ENCODE measurements at regions not wholly inside any gene's neighbourhood (a gene's known extent, or its start where the extent isn't known, plus 50 kb on each side); places are given as distances from the start of the nearest gene placed in this dataset.
"Not testable (repeated sequence)": the region's sequence is repeated elsewhere in the genome, so short reads cannot be mapped to it uniquely, and the experiment has no call there.

DNA sequence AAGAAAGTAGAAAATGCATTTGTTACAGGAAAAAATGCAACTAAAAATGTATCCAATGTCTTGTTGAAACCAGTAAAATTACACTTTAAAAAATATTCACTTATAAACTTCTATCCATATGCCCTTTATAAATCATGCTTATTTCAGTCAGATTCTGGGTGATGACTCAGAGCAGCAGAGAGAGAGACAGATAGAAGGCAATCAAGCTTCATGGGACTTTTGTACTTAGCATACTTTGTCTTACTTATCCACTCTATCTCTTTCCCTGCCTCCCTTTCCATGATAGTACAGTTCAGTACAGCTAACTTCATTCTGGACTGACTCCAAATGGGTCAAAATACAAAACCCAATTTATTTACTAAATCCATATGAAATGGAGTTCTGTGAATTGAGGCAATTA lies 1438.2 kb downstream of the ZPLD1 start:
- TF ChIP-seq POLR2A (IDR thresholded peaks at IDR 0.05): no peak
- TF ChIP-seq CTCF (IDR thresholded peaks at IDR 0.05): no peak
- Histone ChIP-seq H3K9me3 (peaks cover 0 to 2% (median 0%) of the 10 kb centered on the region in 12 donors), H3K4me1 (no peaks in the 10 kb centered on the region), H3K27me3 (no peaks in the 10 kb centered on the region), H3K4me3 (no peak overlapping the region), H3K27ac (no peak overlapping the region), H3K36me3 (no peaks in the 10 kb centered on the region)
- intact Hi-C loops (cut with DNase I): no loop called here
- ATAC-seq (no peak), DNase-seq (no peak)

DNA sequence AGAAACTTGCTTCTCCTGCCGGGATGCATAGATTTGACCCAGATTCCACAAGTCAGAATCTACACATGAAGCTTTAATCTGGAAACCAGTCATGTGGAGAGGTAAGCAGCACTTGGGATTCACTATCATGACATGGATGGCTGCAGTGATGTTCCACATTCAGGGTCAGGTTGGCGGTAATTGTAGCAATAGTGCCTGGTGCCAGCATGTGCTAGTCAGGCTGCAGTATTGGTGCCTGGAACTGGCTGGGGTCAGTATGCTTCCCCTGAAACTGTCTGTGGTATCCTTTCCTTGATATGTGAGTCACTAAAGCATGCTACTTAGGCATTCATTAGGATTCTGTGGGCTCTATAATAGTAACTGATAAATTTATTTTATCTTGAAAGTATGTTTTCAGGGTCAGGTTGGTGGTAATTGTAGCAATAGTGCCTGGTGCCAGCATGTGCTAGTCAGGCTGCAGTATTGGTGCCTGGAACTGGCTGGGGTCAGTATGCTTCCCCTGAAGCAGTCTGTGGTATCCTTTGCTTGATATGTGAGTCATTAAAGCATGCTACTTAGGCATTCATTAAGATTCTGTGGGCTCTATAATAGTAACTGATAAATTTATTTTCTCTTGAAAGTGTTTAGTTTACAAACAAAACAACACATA lies 1439.2 kb downstream of the ZPLD1 start:
- Histone ChIP-seq H3K27me3 (no peaks in the 10 kb centered on the region), H3K9me3 (peaks cover 0 to 6% (median 0%) of the 10 kb centered on the region in 12 donors), H3K4me1 (no peaks in the 10 kb centered on the region), H3K4me3 (no peak overlapping the region), H3K36me3 (no peaks in the 10 kb centered on the region), H3K27ac (no peak overlapping the region)
- no peak for DNase-seq
- 78 to 91% (median 84%) methylated on average over 2 of the region's 2 CpGs for WGBS, 4 donors
- no peak for ATAC-seq
- intact Hi-C loops (cut with DNase I): no loop called here
- no peak for TF ChIP-seq POLR2A (IDR thresholded peaks at IDR 0.05)
- no peak for TF ChIP-seq CTCF (IDR thresholded peaks at IDR 0.05)

- DNase-seq; H3K27ac ChIP-seq; intact Hi-C loops (cut with DNase I); H3K36me3 ChIP-seq; H3K4me1 ChIP-seq; H3K9me3 ChIP-seq; H3K4me3 ChIP-seq; H3K27me3 ChIP-seq; ATAC-seq: not testable (repeated sequence)
These were observed 1447.0 kb downstream of the ZPLD1 start for GRCh38 chr3:103881809-103882208.

DNA sequence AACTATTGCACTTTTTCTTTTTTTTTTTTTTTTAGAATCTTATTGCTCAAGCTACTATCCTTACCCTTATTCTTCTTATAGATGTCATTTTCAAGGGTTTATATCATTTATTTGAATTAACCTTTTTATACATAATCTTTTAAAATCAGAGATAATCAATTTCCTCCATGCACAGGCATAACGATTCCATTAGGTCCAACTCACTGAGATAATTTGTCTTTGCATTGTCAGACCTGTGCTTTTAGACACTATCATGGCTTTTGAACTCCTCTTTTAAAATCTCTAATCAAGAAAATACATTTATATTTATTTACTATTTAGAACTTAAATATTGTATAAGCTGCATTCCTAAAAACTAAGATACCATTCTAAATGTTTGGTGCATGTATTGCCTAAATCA lies 1454.9 kb downstream of the ZPLD1 start:
- H3K27me3 ChIP-seq: no peaks in the 10 kb centered on the region
- ATAC-seq (no peak), DNase-seq (no peak)
- 43 to 64% (median 55%) methylated on average over 1 of the region's 1 CpG for WGBS, 4 donors
- H3K4me1 ChIP-seq: no peaks in the 10 kb centered on the region
- no peak overlapping the region for H3K4me3 ChIP-seq
- no peaks in the 10 kb centered on the region for H3K36me3 ChIP-seq
- intact Hi-C loops (cut with DNase I): no loop called here
- H3K27ac ChIP-seq: no peak overlapping the region
- TF ChIP-seq CTCF (IDR thresholded peaks at IDR 0.05) (no peak), POLR2A (IDR thresholded peaks at IDR 0.05) (no peak)
- H3K9me3 ChIP-seq: no peaks in the 10 kb centered on the region

DNA sequence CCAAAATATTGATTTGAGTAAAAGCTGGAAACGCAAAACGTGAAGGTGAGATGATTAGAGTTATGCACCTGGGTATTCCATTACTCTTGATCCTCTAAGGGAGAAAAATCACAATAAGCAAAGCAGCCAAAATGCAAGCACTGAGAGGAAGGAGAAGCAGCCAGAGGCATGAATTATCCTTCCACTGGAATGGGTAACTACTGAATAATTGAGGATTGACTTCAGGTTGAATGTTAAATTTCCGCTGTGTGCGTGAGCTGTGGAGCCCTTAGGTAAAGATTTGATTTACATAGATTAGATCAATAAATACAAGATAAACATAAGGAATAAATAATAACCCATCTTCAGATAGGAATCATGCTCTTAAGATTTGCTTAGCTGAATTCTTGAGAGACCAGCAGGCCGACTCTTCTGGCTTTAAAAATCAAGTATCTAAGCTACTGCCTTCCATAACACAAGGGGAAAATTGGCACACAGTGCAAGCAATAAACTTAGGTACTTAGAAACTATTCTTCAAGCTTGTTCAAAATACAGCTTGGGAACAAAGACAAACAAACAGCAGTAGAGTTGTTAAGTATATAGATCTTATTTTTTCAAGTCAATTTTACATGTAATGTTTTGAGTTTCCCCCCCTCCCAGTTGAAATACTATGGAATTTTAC lies 1459.5 kb downstream of the ZPLD1 start:
- 83 to 90% (median 87%) methylated on average over 5 of the region's 5 CpGs for WGBS, 4 donors
- Histone ChIP-seq H3K27ac (no peak overlapping the region), H3K27me3 (no peaks in the 10 kb centered on the region), H3K36me3 (no peaks in the 10 kb centered on the region), H3K9me3 (no peaks in the 10 kb centered on the region), H3K4me1 (no peaks in the 10 kb centered on the region), H3K4me3 (no peak overlapping the region)
- TF ChIP-seq CTCF (IDR thresholded peaks at IDR 0.05) (no peak), POLR2A (IDR thresholded peaks at IDR 0.05) (no peak)
- no peak for ATAC-seq
- DNase-seq: no peak
- intact Hi-C loops (cut with DNase I): no loop called here
